ENCODE measurements at regions not wholly inside any gene's neighbourhood (a gene's known extent, or its start where the extent isn't known, plus 50 kb on each side); places are given as distances from the start of the nearest gene placed in this dataset.
"Not testable (repeated sequence)": the region's sequence is repeated elsewhere in the genome, so short reads cannot be mapped to it uniquely, and the experiment has no call there.

DNA sequence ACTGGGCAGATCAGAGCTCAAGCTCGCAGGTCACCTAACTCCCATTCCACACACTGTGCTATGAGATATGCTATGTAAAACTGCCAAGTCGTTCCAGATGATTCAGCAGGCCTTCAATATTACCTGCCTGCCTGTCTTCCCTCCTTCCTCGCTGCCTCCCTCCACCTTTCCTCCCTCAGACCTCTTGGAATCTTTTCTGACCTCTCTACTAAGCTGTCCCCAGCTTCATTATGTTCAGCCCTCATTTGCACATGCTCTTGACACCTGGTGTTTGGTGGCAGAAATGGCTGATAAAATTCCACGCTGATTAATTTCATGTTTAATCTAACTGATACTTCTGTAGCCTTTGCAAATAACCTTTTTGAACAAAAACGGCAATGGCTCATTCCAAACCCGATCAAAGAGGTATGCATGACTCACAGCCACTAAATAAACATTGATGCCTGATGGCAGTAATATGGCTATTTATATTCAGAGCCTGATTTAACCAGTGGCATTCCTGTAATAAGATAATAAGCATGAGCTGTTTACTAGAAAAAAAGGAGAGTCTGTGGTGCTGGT lies 130.8 kb upstream of the EGLN3 start:
- no peak for DNase-seq

DNA sequence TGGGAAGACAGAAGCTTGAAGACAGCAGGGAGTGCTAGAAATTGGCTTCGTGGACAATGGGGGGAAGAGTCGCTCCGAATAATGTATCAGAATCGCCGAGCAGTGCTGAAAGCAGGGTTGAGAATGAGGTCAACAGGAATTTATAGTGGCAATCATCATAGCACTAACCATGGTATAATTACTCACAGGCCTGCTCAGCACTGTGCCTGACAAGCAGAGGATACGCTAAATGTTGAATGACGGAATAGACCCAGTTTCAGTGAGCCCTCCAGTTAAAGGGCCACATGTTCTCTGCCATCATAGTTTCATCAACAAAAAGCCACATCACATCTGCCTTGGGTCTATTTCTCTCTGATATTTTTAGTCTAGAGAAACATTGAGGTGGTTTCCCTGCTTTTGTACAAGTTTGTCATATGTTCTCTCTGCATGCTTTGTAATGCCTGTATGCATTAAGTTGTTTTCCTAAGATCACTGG lies 130.3 kb upstream of the EGLN3 start:
- DNase-seq = no peak

DNA sequence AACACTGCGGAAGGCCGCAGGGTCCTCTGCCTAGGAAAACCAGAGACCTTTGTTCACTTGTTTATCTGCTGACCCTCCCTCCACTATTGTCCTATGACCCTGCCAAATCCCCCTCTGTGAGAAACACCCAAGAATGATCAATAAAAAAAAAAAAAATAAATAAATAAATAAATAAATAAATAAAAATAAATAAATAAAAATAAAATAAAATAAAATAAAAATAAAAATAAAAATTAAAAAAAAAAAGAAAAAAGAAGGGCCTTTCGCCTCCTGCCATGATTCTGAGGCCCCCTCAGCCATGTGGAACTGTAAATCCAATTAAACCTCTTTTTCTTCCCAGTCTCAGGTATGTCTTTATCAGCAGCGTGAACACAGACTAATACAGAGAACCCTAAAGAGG lies 128.8 kb upstream of the EGLN3 start:
- not testable (repeated sequence) for DNase-seq

DNA sequence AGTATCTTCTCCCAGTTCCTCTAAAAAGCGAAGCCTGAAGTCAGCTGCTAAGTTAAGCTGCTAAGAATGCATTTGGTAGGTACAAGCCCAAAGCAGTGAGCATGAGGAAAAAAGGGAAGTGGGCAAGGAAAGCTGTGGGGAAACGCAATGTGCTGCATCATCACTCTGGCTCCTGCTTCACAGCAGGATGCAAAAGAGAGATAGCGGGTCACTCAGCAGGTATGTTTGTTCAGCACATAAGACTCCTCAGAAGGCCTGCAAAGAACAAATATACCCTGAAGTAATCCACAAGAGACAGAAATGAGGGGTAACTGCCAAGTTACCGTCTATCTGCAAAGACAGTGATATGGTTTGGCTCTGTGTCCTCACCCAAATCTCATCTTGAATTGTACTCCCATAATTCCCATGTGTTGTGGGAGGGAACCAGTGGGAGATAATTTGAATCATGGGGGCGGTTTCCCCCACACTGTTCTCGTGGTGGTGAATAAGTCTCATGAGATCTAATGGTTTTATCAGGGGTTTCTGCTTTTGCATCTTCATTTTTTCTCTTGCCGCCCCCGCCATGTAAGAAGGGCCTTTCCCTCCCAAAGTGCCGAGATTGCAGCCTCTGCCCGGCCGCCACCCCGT lies 127.4 kb upstream of the EGLN3 start:
- peak; percentile 41 for DNase-seq

DNA sequence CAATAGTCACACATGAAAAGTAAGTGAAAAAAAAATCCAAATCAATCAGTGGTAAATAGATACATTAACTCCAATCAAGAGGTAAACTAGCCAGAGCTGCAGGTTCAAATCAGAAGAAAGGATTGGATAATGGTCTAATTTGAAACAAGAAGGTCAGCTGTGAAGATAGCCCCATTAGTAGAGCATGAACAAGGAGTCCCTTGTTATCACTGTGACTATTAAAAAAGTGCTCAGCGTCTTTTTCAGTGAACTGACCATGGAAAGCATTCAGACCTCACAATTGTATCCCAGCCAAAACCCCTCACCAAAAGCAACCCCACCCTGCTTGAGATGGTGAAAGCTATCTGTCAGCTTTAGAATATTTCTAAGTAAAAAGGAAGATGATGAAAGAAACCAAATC lies 125.0 kb upstream of the EGLN3 start:
- DNase-seq = no peak

DNA sequence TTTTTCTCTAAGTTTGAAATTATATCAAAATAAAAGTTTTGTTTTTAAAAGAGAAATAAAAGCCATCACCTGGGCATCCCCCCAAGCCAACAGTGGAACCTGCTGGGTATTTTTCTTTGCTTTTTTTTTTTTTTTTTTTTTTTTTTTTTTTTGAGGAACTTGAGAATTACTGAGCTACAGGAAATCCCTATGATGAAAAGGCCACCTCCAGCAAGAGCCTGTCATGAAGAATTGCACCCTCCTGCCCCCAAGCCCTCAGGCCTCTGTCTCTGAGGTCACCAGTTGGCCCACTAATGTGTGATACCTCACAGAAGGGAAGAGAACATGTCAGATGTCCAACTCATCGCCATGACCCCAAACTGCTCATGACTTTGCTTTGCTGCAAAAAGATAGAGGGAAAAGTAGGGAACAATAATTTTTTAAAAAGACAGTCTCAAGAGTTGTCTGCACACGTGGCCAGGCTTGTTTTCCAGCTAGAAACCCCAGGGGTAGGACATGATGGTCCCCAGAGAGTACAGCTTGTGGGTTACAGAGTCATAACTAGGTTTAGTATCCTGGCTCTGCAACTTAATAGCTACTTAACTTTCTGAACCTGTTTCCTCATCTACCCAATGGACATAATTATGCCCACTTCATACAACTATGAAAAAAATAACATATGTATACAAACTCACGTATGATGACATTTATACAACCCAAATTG lies 124.3 kb upstream of the EGLN3 start:
- no peak for DNase-seq

DNA sequence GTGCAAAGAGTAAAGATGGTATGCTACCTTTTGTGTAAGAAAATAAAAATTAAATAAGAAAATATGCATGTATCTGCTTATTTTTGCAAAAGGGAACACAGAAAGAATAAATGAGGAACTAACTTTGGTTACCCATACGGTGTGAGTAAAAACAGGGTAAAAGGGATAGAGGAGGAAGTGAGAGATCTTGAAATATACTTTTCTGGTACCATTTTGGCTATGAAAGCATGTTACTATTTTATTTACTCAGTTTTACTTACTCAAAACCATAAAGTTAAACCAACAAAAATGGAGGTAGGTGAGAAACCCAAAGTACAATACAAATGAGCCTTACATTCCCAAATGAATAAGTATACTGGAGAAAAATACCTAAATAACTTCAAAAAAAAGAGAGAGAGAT lies 122.0 kb upstream of the EGLN3 start:
- no peak for DNase-seq

DNA sequence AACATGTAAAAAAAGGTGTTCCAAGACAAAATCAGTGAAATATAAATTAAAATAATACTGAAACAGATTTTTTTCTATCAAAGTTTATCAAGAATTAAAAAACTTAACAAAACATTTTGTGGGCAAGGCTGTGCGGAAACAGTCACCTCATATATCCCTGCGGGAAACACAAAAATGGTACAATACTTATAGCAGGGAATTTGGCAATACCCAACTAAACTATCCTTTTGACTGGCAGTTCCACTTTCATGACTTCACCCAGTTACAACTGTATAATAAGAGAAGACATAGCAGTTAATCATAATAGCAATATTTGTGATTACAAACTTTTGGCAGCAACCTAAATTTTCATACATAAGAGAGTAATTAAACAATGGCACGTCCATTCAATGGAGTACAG lies 121.5 kb upstream of the EGLN3 start:
- no peak for DNase-seq

DNA sequence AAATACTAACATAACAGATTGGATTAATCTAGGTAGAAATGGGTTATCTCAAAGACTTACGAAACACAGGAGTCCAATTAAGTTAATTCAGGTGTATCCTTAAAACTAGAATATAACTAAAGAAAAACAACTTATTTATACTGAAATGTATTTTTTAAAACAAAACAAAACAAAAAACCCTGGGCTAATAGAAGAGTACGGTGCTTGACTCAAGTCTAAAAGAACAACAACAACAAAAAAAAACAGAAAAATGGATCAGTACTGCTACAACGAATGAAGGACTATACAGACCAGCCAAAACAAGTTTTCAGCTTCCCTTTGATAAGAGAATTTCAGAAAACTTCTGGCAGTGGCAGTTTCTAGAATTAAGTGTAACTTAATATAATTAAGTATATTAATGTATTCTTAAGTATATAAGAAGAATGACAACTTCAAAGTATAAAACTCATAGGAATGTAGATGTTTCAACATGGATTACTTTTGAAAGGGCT lies 120.1 kb upstream of the EGLN3 start:
- DNase-seq = no peak

DNA sequence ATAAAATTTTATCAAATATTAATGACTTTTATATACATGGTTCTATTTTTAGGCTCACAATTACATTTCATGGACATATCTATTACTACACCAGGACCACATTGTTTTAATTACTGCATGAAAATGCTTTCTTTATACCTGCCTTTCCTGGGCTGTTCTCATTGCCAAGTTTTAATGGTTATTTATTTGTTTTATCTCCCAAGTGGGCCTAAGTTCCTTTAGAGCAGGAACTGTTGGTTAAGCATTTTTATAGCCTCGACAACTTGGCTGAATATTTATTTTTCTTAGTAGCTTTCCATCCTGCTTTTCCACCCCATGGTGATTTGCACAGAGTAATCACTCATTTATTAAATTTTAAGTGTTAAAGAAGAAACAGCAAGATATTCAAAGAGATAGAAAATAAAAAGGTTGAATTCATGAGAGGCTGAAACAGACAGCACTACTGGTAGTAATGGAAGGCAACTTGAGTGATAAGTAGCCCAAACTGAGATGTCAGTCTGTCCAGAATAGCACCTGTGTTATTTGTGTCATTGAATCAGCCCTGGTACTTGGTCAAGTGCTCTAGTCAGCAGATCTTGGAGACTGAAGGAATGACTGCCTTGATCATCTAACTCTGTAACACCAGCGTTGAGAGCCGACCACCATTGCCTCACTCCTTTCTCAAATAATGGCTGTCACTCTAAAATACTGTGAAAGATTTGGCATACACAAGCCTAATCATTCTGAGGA lies 119.1 kb upstream of the EGLN3 start:
- no peak for DNase-seq

DNA sequence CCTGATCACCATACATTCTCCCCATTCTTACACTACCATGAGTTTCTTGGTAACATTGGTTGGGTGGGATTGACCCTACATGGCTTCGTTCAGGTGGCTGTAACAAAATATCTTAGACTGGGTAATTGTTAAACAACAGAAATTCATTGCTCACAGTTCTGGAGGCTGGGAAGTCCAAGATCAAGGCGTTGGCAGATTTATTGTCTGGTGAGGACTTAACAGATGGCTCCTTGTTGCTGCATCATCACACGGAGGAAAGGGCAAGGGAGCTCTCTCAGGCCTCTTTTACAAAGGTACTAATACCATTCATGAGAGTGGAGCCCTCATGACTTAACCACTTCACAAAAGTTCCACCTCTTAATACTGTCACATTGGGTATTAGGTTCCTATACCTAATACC lies 116.7 kb upstream of the EGLN3 start:
- DNase-seq = no peak

DNA sequence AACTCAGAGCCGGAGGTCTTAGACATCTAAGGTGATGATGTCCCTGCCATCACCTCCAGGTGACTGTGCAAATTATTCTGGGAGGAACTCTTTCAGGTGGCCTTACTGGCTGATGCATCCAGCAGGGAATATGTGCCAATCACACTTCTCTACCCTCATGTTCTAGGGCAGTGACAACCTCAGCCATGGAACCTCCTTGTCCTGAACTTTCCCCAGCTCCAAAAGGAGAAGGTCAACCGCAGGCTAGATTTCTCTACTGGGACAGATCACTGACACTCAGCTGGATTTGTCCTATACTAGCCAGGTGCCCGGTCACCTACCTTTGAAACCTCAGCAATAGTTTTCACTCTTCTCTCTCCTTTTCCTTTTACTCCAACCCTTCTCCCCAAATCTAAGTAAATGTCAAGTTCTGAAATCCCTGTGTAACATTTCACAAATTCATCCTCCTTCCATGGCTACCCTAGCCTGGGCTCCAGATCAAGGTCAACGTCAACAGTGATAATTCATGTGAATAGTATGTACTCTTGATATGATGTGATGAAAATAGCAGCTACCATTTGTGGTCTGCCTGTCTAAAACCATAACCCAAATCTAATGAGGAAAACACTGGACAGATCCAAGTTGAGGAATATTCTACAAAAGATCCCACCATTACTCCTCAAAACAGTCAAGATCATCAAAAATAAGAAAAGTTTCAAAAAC lies 115.0 kb upstream of the EGLN3 start:
- DNase-seq = no peak

DNA sequence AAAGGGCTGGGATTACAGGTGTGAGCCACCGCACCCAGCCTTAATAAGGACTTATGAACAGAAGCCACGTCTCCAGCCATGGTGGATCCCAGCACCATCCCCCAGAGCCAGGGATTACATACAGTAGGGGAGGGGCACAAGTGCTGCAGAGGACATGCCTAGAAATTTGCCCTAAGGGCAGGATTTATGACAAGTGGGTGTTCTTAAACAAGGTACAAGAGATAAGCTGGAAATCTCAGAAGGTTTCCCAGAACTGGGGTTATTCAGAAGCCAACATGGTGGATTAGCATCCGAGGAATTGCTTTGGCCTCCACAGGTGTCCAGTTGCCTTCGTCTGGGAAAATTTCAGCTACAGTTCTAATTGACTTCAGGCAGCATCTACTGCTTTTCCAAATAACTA lies 114.4 kb upstream of the EGLN3 start:
- no peak for DNase-seq

DNA sequence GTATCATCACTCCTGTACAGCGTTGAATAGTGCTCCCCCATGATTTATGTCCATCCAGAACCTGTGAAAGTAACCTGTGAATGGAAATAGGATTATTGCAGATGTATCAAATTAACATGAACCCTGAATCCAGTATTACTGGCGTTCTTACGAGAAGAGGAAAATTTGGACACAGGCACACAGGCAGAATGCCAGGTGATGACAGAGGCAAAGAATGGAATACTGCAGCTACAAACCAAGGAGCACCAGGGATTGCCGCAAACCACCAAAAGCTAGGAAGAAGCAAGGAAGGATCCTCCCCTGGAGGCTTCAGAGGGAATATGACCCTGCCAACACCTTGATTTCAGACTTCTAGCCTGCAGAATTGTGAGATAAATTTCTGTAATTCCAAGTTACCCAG lies 113.5 kb upstream of the EGLN3 start:
- DNase-seq = no peak

DNA sequence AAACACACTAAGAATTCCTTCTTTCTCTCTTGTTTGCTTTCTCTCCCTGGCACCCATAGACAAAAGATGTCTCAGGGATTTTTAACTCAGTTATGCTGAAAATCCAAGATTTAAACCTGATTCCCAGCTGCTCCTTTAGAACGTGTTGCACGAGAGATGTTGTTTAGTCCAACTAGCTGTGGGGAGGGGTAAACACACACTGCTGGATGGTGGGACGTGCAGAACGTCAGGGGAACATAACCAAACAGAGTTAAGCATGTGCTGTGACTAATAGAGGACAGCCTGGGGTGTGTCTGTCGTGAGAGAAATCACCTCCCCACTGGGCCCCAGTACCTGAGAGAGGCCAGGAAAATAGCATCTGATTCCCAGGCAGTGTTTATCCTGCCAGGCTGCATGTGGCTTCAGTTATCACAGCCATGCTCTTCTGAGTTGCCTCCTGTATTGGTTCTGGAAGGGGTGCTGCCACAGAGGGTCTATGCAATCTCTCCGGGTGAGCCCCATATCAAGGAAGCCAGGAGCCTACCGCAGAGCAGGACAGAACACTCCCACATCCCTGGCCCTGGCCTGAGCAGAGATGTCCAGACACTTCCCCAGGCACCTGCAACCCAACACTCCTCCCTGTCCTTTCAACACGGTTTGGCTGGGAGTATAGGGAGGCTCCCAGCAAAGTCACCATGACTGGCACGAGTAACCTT lies 112.7 kb upstream of the EGLN3 start:
- no peak for DNase-seq

DNA sequence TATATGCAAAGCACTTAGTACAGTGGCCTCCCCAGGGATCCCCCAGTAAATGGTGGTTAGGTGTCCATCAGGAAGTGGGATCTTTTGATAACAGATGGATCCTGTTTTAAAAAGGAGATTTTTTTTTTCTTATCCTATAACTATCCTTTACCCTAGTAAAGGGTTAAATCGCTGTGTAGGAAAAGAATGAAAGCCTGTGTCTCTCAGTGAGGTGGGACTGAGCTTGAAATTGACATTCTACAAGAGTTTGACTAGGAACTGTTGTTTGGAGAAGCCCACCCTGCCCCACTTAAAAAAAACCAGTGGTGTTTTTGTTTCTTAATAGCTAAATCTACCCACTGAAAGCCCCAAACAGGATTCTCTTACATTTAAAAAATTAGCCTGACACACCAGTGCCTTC lies 112.2 kb upstream of the EGLN3 start:
- DNase-seq = no peak

DNA sequence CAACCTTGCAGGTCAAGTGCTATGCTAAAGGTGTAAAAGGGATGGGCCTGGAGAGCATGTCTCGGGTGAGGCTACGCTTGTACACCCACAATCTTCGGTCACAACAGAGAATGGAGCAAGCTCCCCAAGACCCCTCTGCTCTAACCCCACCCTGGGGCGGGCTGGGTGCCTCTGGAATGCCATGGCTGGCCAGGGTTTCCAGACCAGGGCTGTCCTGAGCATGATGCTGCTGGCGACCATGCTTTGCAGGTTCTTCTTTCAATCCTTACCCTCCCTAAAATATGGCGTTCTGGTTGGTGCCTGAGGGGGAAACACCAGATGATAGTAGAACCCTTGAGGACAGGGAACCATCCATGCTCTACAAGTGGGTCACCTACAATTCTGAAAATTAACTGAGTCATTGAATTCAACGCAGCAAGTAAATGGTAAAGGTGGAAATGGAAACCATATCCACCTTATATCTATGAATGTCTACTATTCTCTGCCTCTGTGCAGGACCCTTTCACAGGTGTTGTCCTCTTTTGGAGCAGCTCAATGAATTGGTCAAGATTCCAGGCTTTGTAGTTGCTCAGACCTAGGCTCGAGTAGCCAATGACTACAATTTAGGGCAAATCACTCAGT lies 111.6 kb upstream of the EGLN3 start:
- DNase-seq = no peak

DNA sequence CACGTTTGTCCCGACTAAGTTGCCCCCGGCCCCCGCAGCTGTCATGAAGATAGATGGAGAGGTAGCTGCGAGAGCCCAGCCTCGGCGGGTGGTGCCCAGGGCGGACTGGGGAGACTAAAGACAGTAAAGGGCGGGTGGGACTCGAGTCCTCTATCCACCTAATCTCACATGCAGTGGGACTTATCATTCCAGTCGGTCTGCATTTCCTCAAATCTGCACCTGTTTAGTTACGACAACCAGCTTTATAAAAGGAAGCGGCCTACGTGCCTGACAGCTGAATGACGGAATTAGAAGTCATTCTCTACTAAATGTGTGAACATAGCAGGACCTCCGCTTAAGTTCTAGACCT lies 109.8 kb upstream of the EGLN3 start:
- no peak for DNase-seq

DNA sequence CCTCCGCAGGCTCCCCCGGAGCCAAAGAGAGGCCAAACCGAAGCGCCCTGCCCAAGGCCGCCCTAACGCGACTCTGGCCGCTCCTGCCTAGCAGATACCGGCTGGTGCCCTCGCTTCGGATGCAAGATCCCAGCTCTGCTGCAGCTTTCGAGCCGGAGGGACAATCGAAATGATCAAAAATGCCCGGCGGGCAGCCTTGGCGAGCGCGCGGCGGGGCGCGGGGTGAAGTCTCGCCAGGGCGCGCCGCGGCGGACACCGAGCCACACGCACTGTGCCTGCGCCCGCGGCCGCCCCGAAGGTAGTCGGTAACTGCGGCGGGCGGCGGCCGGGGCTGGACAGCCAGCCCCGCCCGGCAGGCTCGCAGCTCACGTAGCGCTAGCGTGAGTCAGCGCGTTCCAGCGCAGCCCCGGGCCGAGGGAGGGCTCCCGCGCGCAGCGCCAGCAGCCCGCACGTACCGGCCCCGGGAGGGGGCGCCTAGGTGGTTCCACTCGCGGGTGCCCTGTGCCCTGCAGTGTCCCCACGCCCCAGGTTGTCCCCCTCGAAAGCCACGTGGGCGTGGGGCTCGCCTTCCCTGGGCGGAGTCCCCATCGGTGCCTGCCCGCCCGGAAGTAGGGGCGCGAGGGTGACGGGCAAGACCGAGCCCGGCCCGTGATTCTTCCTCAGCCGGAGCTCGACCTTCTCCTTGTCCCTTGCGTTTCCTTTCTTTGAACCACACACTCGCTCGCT lies 109.2 kb upstream of the EGLN3 start:
- peak; percentile 72 for DNase-seq

DNA sequence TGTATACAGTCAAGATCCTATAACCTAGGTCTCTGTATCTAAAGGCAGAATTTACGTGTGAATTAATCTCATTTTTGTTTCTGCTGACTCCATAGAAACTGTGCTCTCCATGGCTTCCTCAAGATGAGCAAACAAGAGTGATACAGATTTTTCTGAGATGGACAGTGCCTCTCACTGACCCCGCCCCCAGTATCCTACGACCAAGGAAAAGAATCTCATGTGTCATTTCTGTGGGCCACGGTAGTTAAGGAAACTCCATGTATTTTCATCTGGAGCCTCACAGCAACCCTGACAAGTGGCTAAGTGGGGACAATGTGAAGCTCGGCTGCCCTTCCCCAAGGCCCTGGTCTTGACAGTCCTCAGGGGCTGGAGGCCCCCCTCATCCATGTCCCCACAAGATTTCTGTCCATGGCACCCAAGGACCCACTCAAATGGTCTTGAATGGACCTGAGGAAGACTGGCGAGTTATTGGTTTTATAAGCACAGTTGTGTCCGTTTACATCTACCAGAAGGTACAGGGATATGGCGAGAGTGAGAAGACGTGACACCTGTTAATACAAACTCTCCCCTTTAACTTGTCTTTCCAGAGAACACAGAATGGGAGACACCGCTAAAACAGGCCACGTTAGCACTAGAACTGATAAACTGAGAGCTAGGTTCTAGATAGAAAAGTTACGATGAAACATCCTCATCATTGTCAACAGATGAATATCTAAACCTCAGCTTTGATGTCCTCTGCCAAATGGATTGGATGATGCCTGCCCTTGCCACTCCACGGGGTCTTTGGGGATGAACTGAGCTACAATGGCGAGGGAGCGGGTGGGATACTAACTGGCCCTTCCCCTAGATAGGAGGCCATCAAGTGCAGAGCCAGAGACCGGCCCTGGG lies 108.4 kb upstream of the EGLN3 start:
- DNase-seq = no peak
